ENCODE measurements at regions not wholly inside any gene's neighbourhood (a gene's known extent, or its start where the extent isn't known, plus 50 kb on each side); places are given as distances from the start of the nearest gene placed in this dataset.

GRCh38 chr7:28349637-28350036, 62.7 kb upstream of the CREB5 start:
- no peak for TF ChIP-seq CTCF (IDR thresholded peaks at IDR 0.05)
- no peak for TF ChIP-seq REST (IDR thresholded peaks at IDR 0.05)
- no peak for TF ChIP-seq KDM1A (IDR thresholded peaks at IDR 0.05; ENCODE audit: low read depth)
- TF ChIP-seq EHMT2 (IDR thresholded peaks at IDR 0.05; ENCODE audit: low read depth): no peak
- TF ChIP-seq HMGXB4 (CRISPR knock-in tag; IDR thresholded peaks at IDR 0.05; ENCODE audit: borderline replicate concordance): no peak
- no peak for TF ChIP-seq MAFK (IDR thresholded peaks at IDR 0.05; ENCODE audit: partially characterized antibody)
- peak; percentile 71 for TF ChIP-seq JUNB (IDR thresholded peaks at IDR 0.05)
- no peak for TF ChIP-seq USF2 (IDR thresholded peaks at IDR 0.05)
- no peak for TF ChIP-seq ZC3H11A (IDR thresholded peaks at IDR 0.05)

Data from A549 (cell line).